T47D (cell line): ENCODE measurements at regions not wholly inside any gene's neighbourhood (a gene's known extent, or its start where the extent isn't known, plus 50 kb on each side); places are given as distances from the start of the nearest gene placed in this dataset.

ENCODE experiments used
- DNase-seq, 2 experiments: peaks; one replicate each; pipeline versions ENCODE4 v3.0.0 to v3.0.0-alpha.2; 2011 to 2012; ENCODE audit warnings: low read depth in 1 of 2, low spot score in 1 of 2
- JUND ChIP-seq: IDR thresholded peaks from 2 replicates; pipeline ENCODE4 v1.6.1; 2012; ENCODE audit warnings: low read depth
- in situ Hi-C: cut with HindIII; loops from 2 replicates; pipeline ENCODE4 v1.10.0; 2016; ENCODE audit warnings: low sequenced_read_pairs, low pct_unique_long_range_greater_than_20kb

DNA sequence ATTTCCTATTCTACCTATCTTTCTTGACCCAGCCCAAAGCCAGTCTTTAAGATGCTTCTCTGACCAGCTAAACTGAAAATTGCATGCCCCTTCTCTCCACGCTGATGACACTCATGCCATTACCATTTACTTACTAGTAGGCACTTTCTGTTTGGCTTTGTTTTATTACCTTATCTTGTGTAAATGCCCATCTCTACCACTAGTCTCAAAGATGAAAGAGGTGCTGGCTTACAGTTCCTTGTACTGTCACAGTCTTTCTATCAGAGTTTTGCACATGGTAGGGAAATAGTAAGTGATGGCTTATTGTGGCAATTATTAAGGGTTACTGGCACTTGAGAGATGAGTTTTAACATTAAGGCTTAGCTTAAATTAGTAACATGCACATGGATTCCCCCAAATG, 352.1 kb downstream of the RBM43 start:
- DNase-seq, result no peak
- TF ChIP-seq JUND, result no peak
- in situ Hi-C loops, result no loop called here

GRCh38 chr2:150909090-150909489, 352.6 kb downstream of the RBM43 start:
- in situ Hi-C loops, result no loop called here
- DNase-seq, result no peak
- TF ChIP-seq JUND, result no peak

DNA sequence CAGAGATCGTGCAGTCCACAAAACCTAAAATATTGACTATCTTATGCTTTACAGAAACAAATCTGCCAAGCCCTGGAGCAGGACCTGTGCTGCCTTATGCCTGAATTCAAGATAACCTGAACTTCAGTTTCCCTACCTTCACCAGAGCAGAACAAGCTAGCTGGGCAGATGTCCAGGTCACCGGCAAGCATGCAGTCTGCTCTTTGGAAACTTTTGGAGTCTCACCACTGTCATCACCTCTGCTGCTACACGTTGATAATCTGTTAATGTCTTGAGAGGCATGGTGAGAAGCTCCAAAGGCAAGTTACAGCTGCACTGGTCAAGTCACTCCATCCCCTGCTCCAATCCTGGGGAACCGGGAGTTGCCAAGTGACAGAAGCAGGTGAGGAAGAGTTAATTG, 354.2 kb downstream of the RBM43 start:
- DNase-seq, result no peak
- TF ChIP-seq JUND, result no peak
- in situ Hi-C loops, result no loop called here

GRCh38 chr2:150903461-150903860, 358.2 kb downstream of the RBM43 start:
- no peak for DNase-seq
- in situ Hi-C loops, result no loop called here
- no peak for TF ChIP-seq JUND

DNA sequence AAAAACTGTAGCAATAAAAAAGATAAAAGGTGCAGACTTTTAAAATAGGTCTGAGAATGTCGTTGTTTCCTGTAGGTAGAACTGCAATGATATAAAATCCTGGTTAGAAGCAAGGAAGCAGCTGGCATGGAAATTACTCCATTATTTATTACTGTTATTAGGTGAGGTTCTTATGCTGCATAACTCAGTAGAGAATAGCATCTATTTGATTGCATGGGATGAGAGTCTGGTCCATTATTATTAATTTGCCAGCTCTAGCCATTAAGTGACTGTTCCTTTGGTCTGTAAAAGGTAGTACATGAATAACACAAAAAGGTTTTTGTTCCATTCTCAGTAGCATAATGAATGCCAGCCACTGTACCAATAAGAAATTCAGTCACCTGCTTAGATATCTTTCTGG, 358.6 kb downstream of the RBM43 start:
- no peak for TF ChIP-seq JUND
- in situ Hi-C loops, result no loop called here
- DNase-seq, result no peak

DNA sequence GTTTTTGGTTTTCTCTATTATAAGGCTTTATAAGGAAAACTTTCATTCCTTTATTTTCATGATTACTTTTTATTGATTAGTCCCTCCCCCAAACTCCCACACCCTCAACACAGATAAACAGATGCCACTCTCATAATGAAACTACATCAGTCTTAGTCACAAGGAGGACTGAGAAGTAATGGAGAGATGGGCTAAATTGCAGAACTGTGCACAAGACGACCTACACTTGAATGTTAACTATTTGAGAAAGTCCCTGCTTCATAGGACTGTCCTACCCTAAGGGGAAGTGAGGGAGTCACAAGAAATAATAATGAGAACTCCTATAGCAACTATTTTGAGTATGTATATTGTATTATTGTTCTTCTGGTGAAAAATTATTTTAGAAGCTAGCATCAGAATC, 360.8 kb downstream of the RBM43 start:
- TF ChIP-seq JUND, result no peak
- no peak for DNase-seq
- in situ Hi-C loops, result no loop called here

DNA sequence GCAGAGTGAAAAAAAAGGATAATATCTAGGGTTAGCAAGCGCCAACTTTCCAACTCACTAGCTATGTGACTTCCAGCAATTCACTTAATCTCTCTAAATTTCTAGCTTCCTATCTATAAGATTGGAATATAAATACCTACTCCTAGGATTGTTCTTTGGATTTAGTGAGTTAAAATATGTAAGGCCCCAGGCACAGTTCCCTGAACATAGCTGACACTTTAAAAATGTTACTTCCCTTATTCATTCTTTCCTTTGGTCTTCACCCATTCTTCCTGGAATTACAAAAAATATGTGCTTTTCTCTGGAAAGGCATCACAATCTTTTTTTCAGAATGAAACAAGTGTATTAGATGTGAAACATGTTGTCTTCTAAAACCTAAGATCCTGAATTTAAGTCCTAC, 365.7 kb downstream of the RBM43 start:
- no peak for TF ChIP-seq JUND
- in situ Hi-C loops, result no loop called here
- DNase-seq, result no peak

DNA sequence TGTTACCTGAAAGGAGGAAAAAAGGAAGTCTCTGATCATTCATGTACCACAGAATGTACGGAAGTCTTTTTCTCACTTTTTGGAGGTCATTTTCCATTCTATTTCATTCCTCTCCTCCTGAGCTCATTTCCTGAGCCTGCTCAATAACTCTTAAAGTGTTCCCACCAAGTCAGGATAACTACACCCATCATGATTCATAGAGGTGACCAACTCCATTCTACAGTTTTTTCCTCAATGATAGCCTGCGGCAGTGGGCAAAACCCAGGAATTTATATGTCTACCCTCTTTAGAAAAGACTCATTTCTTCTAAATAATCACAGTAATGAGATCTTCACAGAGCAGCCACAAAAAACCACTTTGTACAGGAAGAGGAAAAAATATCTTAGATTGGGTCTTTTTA, 372.5 kb downstream of the RBM43 start:
- no peak for TF ChIP-seq JUND
- in situ Hi-C loops, result no loop called here
- no peak for DNase-seq

DNA sequence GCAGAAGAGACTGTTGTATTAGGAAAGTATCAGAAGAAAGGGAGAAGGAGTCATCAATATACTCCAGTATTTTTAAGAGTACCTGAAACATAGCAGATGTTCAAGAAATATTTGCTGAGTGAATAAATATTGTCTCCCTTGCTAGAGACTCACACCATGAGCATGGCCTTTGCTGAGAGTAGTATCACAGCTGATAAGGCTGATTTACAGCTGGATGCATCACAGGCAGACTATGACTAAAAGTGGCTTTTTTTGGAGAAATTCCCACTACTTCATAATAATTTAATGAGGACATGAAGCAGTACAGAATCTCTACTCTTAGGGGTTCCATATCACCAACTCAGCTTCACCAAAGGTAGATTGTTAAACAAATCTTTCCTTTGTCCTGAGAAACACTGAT, 373.3 kb downstream of the RBM43 start:
- TF ChIP-seq JUND, result no peak
- DNase-seq, result no peak
- in situ Hi-C loops, result no loop called here

GRCh38 chr2:150887926-150888325, 373.7 kb downstream of the RBM43 start:
- no peak for TF ChIP-seq JUND
- DNase-seq, result no peak
- in situ Hi-C loops, result no loop called here

GRCh38 chr2:150885774-150886386, 375.8 kb downstream of the RBM43 start:
- in situ Hi-C loops, result no loop called here
- DNase-seq, result no peak
- no peak for TF ChIP-seq JUND

DNA sequence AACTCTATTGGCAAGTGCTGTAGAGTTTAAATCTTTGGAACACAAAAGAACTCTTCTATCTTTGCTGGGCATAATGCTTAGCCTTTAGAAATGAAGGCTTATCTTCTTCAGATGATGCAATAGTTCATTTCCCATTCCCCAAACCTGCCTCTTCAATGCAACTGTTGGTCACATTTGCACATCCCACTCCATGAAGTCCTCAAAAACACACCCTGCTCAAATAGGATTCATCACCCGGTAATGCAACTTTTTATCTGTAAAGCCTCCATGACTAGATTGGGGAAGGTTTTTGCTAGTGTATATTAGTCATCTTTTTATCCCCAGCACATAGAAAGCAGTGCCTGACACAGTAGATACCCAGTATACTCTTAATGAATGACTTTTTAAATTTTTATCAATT, 376.4 kb downstream of the RBM43 start:
- no peak for TF ChIP-seq JUND
- in situ Hi-C loops, result no loop called here

GRCh38 chr2:150883613-150883895, 378.1 kb downstream of the RBM43 start:
- no peak for TF ChIP-seq JUND
- in situ Hi-C loops, result no loop called here
- no peak for DNase-seq

More for the DNA sequence above, 376.4 kb downstream of the RBM43 start:
- DNase-seq, result no peak

DNA sequence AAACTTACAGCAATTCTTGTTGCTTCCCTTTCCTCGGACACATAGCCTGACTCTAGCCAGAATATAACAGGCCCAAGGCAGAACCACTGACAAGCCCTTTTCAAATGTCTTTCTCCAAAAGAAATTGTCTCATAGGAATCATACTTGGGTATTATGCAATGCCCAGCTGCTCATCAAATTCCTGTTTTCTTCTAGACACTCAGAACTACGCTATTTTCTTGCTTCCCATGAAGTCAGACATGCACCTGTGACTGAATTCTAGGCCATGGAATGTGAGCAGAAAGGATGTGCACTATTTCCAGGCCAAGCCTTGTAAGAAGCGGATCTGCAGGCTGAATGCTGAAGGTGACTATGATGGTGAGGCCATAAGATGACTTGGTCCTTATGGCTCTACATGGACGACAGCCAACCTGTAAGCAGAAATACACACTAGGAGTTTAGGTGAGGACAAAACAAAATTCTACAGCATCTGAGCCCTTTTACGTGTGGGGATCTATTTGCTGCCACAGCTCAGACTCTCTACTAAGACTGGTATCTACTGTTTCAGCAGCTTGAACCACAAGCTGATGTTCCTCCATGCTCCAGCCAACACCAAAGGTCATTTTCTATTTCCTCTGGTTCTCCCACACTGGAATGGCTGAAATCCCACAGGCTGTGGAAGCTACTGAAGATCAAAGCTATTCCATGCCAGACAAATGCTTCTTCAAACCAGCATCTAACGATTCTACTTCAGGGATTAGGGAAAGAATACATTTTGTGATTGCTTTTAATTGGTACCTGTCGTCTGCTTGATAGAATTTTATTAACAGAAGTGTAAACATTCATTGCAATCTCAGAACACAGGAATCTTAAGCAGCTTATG, 378.7 kb downstream of the RBM43 start:
- DNase-seq, result no peak
- TF ChIP-seq JUND, result no peak
- in situ Hi-C loops, result no loop called here
